Bronchial epithelial cell (primary cell): ENCODE measurements at regions not wholly inside any gene's neighbourhood (a gene's known extent, or its start where the extent isn't known, plus 50 kb on each side); places are given as distances from the start of the nearest gene placed in this dataset.

ENCODE experiments used
- DNase-seq: peaks from one replicate; pipeline ENCODE4 v3.0.0-alpha.2; 2010; ENCODE audit warnings: low read depth
- FAIRE-seq: peaks from 2 replicates; lab custom pipeline; 2011; peaks lifted over from hg19 to GRCh38; lab: Jason Lieb, UNC
- H3K27me3 ChIP-seq: 2 replicates; pipeline ENCODE4 v1.5.1; 2011; ENCODE audit warnings: low read length; ENCODE audit not compliant: control insufficient read depth, insufficient read depth
- H3K36me3 ChIP-seq: 2 replicates; pipeline ENCODE4 v1.5.1; 2011; ENCODE audit warnings: low read length; ENCODE audit not compliant: control insufficient read depth, insufficient read depth
- H3K4me3 ChIP-seq: 2 replicates; pipeline ENCODE4 v1.5.1; 2011; ENCODE audit warnings: mild to moderate bottlenecking, low read depth, low read length, control low read depth
- CTCF ChIP-seq: IDR thresholded peaks from 2 replicates; pipeline ENCODE4 v1.5.1; 2011; ENCODE audit warnings: mild to moderate bottlenecking, moderate library complexity, low read length, control low read depth, inconsistent platforms; ENCODE audit not compliant: insufficient read depth, severe bottlenecking

GRCh38 chr11:116353589-116353988 is 419.2 kb downstream of the BUD13 start:
- no peak for TF ChIP-seq CTCF
- Histone ChIP-seq H3K4me3 (no peak overlapping the region), H3K36me3 (no peaks in the 10 kb centered on the region), H3K27me3 (no peaks in the 10 kb centered on the region)
- FAIRE-seq, result no peak
- peak; percentile 53 for DNase-seq

- no peak for FAIRE-seq
- H3K4me3 ChIP-seq, result no peak overlapping the region
These were observed 419.9 kb downstream of the BUD13 start for GRCh38 chr11:116352881-116353280.

GRCh38 chr11:116348226-116348625 is 424.6 kb downstream of the BUD13 start:
- H3K27me3 ChIP-seq, result no peaks in the 10 kb centered on the region
- TF ChIP-seq CTCF, result no peak
- no peak for FAIRE-seq
- no peaks in the 10 kb centered on the region for H3K36me3 ChIP-seq
- no peak overlapping the region for H3K4me3 ChIP-seq
- DNase-seq, result no peak

More at GRCh38 chr11:116352881-116353280, 419.9 kb downstream of the BUD13 start:
- DNase-seq, result no peak
- no peaks in the 10 kb centered on the region for H3K27me3 ChIP-seq
- no peak for TF ChIP-seq CTCF
- H3K36me3 ChIP-seq, result no peaks in the 10 kb centered on the region

- no peaks in the 10 kb centered on the region for H3K36me3 ChIP-seq
- no peaks in the 10 kb centered on the region for H3K27me3 ChIP-seq
- DNase-seq (no peak), FAIRE-seq (no peak)
- TF ChIP-seq CTCF, result no peak
- no peak overlapping the region for H3K4me3 ChIP-seq
These were observed 427.2 kb downstream of the BUD13 start for GRCh38 chr11:116345575-116345974.

GRCh38 chr11:116344601-116345000 is 428.2 kb downstream of the BUD13 start:
- DNase-seq (no peak), FAIRE-seq (no peak)
- TF ChIP-seq CTCF, result no peak
- Histone ChIP-seq H3K4me3 (no peak overlapping the region), H3K27me3 (no peaks in the 10 kb centered on the region), H3K36me3 (no peaks in the 10 kb centered on the region)

GRCh38 chr11:116343270-116343669 is 429.5 kb downstream of the BUD13 start:
- DNase-seq (no peak), FAIRE-seq (no peak)
- no peak overlapping the region for H3K4me3 ChIP-seq

More at GRCh38 chr11:116343270-116343669, 429.5 kb downstream of the BUD13 start:
- Histone ChIP-seq H3K27me3 (no peaks in the 10 kb centered on the region), H3K36me3 (no peaks in the 10 kb centered on the region)
- TF ChIP-seq CTCF, result no peak
